Activated naive CD4-positive, alpha-beta T cell treated with anti-CD3 and anti-CD28 coated beads, Interleukin-2, amount 50 U/mL, for 72 hours (primary cell): ENCODE measurements at regions not wholly inside any gene's neighbourhood (a gene's known extent, or its start where the extent isn't known, plus 50 kb on each side); places are given as distances from the start of the nearest gene placed in this dataset.

Experiments
- ATAC-seq, 2 donors: fragments of 150-1000 bp; cut with Tn5 transposase; 2 replicates each; pipeline ENCODE4 v1.10.0; 2021; ENCODE audit warnings: mild to moderate bottlenecking in 2 of 2, moderate library complexity in 2 of 2
- DNase-seq, 2 donors: peaks; one replicate each; pipeline ENCODE4 v3.0.0; 2021 to 2022; ENCODE audit warnings: low spot score in 2 of 2
- H3K27ac Mint-ChIP-seq, 2 donors: one replicate each; pipeline ENCODE4 v1.8.0; 2022; ENCODE audit warnings: mild to moderate bottlenecking in 2 of 2, mixed read lengths in 2 of 2
- H3K36me3 Mint-ChIP-seq, 2 donors: one replicate each; pipeline ENCODE4 v1.8.0; 2022; ENCODE audit warnings: mixed read lengths in 2 of 2
- H3K9me3 Mint-ChIP-seq, 2 donors: one replicate each; pipeline ENCODE4 v1.8.0; 2022; ENCODE audit warnings: mixed read lengths in 2 of 2

DNA sequence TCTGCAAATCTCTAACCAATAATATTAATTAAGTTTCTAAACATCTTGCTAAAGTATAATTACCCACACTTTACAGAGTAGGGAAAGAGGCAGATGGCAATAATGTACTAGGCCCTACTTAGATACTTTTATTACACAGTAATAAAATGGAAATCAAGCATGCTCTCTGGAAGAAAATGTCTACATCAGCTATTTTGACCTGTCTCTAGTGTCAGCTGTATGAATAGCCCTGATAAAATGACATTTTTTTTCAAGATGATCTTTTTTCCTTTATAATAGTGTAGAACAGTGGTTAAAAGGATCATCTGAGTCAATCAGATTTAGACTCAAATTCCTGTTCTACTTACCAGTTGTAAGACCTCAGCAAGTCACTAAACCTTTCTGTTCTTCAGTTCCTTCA lies 397.3 kb downstream of the GRB14 start:
- ATAC-seq (no peak), DNase-seq (no peak)
- Mint-ChIP-seq H3K36me3 (no peaks in the 10 kb centered on the region), H3K27ac (no peak overlapping the region), H3K9me3 (peaks cover 8 to 18% of the 10 kb centered on the region in 2 donors)

DNA sequence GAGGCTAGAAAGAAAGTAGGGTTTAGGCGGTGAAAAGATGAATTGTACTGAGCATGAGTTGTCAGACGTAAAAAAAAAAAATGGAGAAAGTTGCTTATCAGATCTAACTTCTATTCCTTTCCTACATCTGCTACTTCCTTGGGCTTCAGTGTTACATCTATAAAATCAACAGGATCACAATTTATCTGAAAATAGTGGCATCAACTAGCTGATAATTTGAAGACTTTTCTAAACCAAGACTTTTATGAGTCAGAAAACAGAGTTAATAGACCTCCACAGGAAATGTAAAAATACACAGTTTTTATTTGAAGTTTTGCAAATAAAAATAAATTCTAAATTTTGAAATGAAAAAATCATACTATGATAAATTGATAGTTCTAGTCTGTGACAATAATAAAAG lies 399.8 kb downstream of the GRB14 start:
- H3K9me3 Mint-ChIP-seq, result peaks cover 4 to 14% of the 10 kb centered on the region in 2 donors
- no peaks in the 10 kb centered on the region for H3K36me3 Mint-ChIP-seq
- DNase-seq (no peak), ATAC-seq (no peak)
- H3K27ac Mint-ChIP-seq, result no peak overlapping the region

DNA sequence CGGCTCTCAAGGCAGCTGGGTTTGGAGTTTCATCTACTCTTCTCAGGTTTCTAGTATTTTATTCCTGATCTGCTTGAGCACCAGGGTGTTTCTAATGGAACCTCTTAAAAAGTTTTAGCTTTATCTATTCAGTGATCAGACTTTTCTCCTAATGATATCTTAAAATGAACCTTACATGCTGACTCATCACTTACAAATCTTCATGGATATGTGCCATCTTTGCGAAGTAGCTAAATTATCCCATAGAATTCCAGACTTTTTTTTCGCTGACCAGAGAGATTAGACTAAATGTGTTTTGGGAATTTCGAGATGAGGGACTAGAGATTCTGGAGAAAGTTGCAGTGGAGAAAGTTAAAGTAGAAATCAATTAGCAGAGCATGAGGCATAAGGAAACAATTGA lies 401.0 kb downstream of the GRB14 start:
- DNase-seq, result no peak
- Mint-ChIP-seq H3K9me3 (peaks cover 0 to 11% of the 10 kb centered on the region in 2 donors), H3K36me3 (no peaks in the 10 kb centered on the region), H3K27ac (no peak overlapping the region)
- ATAC-seq, result no peak

DNA sequence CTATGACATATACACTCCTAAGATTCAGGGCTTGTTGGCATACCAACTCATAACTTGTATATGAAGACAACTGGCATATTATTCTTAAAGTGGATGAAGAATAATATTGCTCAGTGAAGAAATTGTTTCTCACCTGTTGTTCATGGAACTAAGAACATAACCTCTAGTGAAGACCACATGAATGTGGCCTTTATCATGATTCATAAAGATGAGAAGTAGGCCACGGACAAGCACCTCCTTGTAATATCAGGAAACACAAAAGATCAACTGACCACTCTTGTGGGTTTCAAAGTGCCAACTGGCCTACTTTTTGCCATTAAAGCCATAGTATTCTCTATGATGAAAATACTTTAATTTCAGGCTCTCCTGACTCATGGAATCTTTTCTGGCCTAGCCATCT lies 407.4 kb downstream of the GRB14 start:
- ATAC-seq (no peak), DNase-seq (no peak)
- no peak overlapping the region for H3K27ac Mint-ChIP-seq
- peaks cover 16 to 22% of the 10 kb centered on the region in 2 donors for H3K9me3 Mint-ChIP-seq
- no peaks in the 10 kb centered on the region for H3K36me3 Mint-ChIP-seq

DNA sequence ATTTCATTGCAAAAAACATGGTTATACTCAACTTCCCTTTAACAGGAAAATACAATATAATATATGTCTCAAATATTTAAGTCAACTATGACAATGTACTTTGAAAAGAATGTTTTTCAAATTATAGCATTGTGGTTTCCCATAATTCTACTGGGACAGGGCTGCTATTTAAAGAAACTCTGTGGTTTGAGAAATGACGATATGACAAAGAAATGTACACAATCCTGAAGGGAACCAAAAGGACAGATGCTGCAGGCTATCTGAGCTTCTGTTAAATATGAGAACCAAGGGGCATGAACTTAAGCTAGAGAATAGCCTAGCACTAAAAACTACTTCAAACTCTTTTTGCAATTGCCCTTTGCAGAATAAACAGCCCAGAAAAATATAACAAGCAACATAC lies 415.9 kb downstream of the GRB14 start:
- DNase-seq (no peak), ATAC-seq (no peak)
- peaks cover under 1 to 8% of the 10 kb centered on the region in 2 donors for H3K9me3 Mint-ChIP-seq
- H3K27ac Mint-ChIP-seq, result no peak overlapping the region
- no peaks in the 10 kb centered on the region for H3K36me3 Mint-ChIP-seq

DNA sequence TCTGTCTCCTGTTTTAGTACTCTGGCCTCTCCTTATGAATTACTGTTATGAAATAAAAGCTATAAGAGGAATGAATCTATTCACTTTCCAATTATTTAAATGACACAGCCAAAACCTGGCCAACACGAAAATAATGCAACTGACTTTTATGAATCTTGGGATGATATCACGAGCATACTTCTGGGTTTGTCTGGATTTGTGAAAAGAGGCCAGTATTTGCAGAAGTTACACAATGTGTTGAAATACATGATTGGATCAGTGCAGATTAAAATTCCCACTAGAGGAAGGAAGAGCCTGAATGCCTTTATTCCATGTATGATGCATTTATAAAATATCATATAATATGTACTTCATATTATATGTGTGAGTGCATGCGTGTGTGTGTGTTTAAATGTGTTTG lies 418.2 kb downstream of the GRB14 start:
- no peak overlapping the region for H3K27ac Mint-ChIP-seq
- no peak for DNase-seq
- H3K9me3 Mint-ChIP-seq, result peaks cover 4 to 5% of the 10 kb centered on the region in 2 donors
- ATAC-seq, result no peak
- H3K36me3 Mint-ChIP-seq, result no peaks in the 10 kb centered on the region

DNA sequence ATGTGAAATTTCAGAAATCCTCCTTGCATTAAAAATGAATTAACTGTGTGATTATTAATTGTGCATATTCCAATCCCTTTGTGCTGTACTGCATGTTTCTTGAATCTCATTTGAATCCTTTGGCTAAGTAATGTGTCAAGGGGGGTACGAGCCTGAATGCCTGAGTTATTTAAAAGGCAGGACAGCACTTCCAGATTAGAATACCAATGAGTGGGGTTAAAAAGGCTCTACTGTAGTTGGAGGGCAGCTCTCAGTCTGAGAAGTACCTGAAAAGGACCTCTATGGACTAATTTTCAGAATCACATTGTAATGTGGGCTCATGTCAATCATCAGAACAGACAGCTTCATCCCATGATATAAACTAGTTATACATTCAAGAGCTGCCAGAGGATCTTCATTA lies 423.0 kb downstream of the GRB14 start:
- ATAC-seq (no peak), DNase-seq (no peak)
- peaks cover 9 to 19% of the 10 kb centered on the region in 2 donors for H3K9me3 Mint-ChIP-seq
- no peak overlapping the region for H3K27ac Mint-ChIP-seq
- no peaks in the 10 kb centered on the region for H3K36me3 Mint-ChIP-seq

DNA sequence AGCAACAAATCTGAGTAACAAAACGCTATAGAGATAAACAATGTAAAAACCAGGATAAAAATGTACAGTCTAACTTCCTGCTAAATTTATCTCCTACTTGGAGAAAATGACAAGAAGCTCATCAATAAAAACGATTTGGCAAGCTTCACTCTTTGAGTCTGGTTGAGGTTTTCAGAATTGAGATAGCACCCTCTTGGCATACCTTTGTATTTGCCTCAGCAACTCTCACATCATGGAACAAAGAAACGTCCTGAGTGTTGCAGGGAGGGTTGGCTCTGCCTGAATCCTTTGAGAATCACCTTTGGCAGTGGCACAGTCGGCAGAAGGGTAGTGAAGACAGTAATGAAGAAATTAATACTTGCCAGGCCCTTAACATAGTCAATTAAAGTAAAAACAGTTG lies 430.6 kb downstream of the GRB14 start:
- Mint-ChIP-seq H3K27ac (no peak overlapping the region), H3K9me3 (peaks cover 12 to 14% of the 10 kb centered on the region in 2 donors), H3K36me3 (no peaks in the 10 kb centered on the region)
- DNase-seq, result no peak
- no peak for ATAC-seq

DNA sequence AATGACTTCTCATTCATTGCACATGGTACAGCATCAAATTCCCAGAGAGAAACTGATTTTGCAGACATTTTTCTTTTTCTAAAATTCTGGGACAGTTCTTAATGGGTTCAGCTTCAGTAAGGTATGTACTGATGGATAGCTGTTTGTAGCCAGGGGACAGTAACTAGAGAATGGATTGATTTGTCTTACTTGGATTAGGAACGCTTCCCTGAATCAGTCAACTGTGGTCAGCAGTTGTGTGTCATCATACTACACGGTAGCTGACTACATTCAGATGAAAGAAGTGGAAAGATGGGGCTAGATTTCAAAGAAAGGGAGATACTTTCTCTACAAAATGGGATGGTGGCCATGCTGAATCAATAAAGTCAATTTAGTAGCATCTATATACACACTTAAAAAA lies 431.4 kb downstream of the GRB14 start:
- H3K36me3 Mint-ChIP-seq, result no peaks in the 10 kb centered on the region
- no peak overlapping the region for H3K27ac Mint-ChIP-seq
- H3K9me3 Mint-ChIP-seq, result peaks cover 14 to 22% of the 10 kb centered on the region in 2 donors
- ATAC-seq (no peak), DNase-seq (no peak)

DNA sequence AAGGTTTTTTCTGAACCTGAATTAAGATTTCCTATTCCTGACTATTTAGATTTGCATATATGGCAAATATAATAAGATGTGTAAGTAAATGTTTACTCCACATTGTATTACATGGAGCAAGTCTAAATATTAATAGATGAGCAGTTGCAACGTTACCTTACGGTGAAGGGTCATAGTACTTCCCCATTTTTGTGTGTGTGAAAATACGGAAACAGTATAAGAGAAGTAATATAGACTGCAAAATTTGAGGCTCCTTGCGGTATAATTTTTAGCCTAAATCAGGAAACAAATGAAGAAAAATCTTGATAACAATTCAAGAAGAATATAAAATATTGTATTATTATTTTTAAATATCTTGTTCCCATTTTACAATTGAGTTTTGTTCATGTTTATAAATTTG lies 434.2 kb downstream of the GRB14 start:
- DNase-seq, result no peak
- Mint-ChIP-seq H3K36me3 (no peaks in the 10 kb centered on the region), H3K27ac (no peak overlapping the region), H3K9me3 (peaks cover 11 to 26% of the 10 kb centered on the region in 2 donors)
- no peak for ATAC-seq

DNA sequence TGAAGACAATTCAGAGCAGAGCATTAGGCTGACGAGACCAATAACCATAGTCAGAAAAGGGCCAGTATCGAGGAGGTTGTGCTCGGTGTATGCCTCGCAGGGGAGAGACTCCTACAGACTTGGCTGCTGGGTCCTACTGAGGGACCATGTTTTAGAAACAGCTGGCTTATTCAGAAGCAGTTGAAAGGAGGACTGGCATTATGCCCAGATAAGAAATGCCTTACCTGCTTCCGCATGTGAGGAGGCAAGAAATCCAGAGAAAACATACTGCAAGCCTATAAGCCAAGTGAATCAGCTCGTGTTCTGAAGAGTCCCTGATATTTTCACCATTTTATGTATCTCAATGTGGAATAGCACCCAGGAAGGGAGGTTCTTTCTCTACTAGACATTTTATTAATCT lies 434.7 kb downstream of the GRB14 start:
- no peaks in the 10 kb centered on the region for H3K36me3 Mint-ChIP-seq
- H3K9me3 Mint-ChIP-seq, result peaks cover 11 to 26% of the 10 kb centered on the region in 2 donors
- ATAC-seq (no peak), DNase-seq (no peak)
- no peak overlapping the region for H3K27ac Mint-ChIP-seq

DNA sequence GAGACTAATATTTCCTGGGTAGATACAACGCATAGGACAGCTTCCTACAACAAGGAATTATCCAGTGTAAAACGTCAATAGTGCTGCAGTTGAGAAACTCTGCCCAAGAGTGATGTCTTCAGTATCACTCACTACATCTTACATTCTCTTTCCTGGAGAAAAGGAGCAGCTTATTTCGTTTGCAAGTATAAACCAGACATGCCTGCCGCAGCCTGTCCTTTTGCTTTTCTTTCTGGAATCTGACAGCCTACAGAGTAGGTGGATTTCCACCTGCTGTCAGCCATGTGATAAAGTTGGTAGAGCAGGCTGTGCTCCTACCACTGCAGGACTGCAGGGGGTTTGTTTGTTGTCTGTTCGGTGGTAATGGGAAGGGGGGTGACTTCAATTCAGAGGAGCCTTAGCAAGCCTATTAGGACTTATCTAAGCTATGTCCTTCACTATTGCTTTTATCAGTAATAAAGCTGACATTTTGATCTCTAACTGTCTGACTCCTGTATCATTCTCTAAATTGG lies 439.1 kb downstream of the GRB14 start:
- Mint-ChIP-seq H3K27ac (no peak overlapping the region), H3K9me3 (peaks cover 16 to 32% of the 10 kb centered on the region in 2 donors), H3K36me3 (no peaks in the 10 kb centered on the region)
- ATAC-seq (no peak), DNase-seq (no peak)

DNA sequence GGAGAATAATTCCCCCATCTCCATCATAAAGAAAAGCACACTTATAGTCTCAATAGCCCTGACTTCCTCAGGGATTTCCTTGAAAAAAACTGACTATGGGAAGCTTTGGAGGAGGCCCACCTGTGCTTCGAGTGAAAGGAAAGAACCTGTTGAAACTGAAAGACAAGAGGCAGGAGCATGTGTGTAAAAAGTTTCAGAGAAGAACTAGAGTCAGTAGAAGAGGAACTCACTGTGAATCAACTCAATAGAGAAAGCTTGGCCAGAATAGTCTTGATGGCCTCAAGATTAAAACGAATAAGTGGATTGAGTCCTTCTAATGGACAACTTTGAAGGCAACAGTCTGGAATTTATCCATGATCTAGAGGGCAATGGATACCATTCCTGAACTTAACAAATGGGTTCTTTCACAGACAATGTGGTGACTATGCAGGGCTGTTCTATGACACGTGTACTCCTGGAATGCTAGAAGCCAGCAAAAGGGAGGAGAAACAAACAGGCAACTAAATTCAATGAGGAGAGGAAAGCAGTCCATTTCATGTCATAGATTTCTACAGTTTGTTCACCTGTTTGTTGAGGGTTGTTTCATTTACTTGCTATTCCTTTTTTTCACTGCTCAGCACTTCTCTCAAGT lies 442.3 kb downstream of the GRB14 start:
- DNase-seq (no peak), ATAC-seq (no peak)
- H3K9me3 Mint-ChIP-seq, result peaks cover 19 to 21% of the 10 kb centered on the region in 2 donors
- H3K27ac Mint-ChIP-seq, result no peak overlapping the region
- peaks cover 0 to 3% of the 10 kb centered on the region in 2 donors for H3K36me3 Mint-ChIP-seq

DNA sequence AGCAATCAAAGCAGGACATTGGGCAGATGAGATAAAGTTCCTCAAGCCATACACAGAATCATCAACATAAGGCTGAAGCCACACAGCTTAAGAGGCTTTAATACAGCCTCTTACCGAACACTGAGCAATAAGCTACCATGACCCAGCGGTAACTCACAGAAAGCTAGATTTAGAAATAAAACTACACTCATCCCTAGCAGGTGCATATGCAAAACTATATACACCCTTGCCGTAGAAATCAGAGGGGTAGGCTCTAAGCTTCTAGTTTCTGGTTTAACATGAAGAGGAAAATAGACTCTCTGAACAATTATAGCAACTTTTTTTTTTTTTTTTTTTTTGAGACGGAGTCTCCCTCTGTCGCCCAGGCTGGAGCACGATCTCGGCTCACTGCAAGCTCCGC lies 428.8 kb upstream of the FIGN start:
- H3K9me3 Mint-ChIP-seq, result peaks cover 10 to 15% of the 10 kb centered on the region in 2 donors
- no peak for DNase-seq
- no peak overlapping the region for H3K27ac Mint-ChIP-seq
- ATAC-seq, result no peak
- H3K36me3 Mint-ChIP-seq, result no peaks in the 10 kb centered on the region

DNA sequence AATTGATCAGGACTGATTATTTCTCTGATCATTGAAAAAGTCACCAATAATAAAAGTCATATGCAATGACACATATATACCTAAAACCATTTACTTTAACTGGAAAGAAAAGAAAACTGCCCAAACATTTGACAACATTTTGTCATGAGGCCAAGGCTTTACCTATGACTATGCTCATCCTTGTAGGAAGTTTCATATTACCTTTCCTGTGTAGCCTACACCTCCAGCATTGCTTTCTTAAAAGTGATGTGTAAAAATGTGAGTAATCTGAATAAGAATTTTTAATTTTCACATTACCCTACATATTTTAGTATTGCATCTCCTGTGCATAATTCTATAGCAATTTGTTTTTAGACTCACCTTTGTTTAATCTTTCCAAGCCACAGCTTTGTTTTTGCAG lies 419.8 kb upstream of the FIGN start:
- Mint-ChIP-seq H3K9me3 (peaks cover 6% of the 10 kb centered on the region in 2 donors), H3K36me3 (no peaks in the 10 kb centered on the region), H3K27ac (no peak overlapping the region)
- DNase-seq, result no peak
- ATAC-seq, result no peak

DNA sequence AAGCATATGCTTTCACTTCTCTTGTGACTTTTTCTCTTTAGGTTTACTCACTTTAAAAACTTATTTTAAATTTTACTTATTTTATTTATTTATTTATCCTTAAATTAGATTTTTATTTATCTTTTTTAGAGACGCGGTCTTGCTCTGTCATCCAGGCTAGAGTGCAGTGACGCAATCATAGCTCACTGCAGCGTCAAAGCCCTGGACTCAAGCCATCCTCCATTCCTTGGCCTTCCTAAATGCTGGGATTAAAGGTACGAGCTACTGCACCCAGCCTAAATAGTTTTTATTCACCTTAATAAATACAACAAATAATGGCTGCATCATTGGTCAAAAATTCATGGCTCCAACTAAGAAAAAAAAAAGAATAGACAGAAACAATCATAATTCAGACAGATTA lies 415.7 kb upstream of the FIGN start:
- DNase-seq (no peak), ATAC-seq (no peak)
- Mint-ChIP-seq H3K9me3 (peaks cover 9 to 10% of the 10 kb centered on the region in 2 donors), H3K27ac (no peak overlapping the region), H3K36me3 (no peaks in the 10 kb centered on the region)

DNA sequence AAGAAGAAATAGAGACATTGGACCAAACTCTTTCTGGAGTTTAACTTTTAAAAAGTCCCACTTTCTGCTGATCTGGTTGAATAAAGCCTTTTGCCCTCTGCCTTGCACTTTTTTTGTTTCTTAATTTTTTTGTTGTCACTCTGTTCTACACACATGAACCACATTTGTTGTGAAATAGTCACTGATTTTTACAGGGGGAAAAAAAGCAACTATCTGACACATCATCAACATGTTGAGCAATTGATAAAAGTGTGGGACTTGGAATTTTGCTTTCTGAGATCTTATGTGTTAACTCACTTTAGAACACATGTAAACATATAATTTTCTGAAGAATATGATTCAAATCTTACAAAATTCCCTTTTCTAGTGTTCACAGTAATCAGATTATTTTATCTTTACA lies 414.8 kb upstream of the FIGN start:
- H3K36me3 Mint-ChIP-seq, result no peaks in the 10 kb centered on the region
- no peak for ATAC-seq
- no peak for DNase-seq
- peaks cover 9 to 10% of the 10 kb centered on the region in 2 donors for H3K9me3 Mint-ChIP-seq
- no peak overlapping the region for H3K27ac Mint-ChIP-seq

DNA sequence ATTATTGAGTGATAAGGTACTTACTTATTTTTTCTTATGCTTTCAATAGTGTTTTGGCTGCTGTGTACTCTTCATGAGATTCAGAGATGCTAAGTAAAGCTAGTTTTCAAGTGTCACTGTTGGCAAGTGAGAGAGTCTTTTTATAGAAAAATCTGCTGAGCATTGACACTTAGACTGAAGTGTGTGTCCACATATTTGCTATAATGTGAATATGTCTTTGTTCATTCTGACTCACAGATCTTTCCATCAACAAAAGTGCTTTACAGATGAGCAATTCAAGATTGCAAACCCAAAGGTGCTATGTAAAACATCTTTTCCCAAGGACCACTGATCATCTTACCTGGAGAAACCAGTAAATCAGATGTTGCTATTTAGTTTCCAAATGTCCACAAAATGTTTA lies 410.6 kb upstream of the FIGN start:
- no peak overlapping the region for H3K27ac Mint-ChIP-seq
- DNase-seq, result no peak
- H3K36me3 Mint-ChIP-seq, result no peaks in the 10 kb centered on the region
- peaks cover 7 to 13% of the 10 kb centered on the region in 2 donors for H3K9me3 Mint-ChIP-seq
- ATAC-seq, result no peak
